T-helper 1 cell treated with Interleukin-12 subunit alpha and Interleukin-12 subunit beta and Interleukin-4 antibody, amounts not matched to agents 30 μg/mL and 1 μg/mL, for 36 hours (primary cell): ENCODE measurements at regions not wholly inside any gene's neighbourhood (a gene's known extent, or its start where the extent isn't known, plus 50 kb on each side); places are given as distances from the start of the nearest gene placed in this dataset.
"Not testable (repeated sequence)": the region's sequence is repeated elsewhere in the genome, so short reads cannot be mapped to it uniquely, and the experiment has no call there.

Experiments
- H3K27ac Mint-ChIP-seq: one replicate; pipeline ENCODE4 v1.8.0; 2021; ENCODE audit warnings: mild to moderate bottlenecking, mixed read lengths
- H3K27me3 Mint-ChIP-seq: one replicate; pipeline ENCODE4 v1.8.0; 2021; ENCODE audit warnings: low read depth, mixed read lengths
- H3K36me3 Mint-ChIP-seq: one replicate; pipeline ENCODE4 v1.8.0; 2021; ENCODE audit warnings: low read depth, mixed read lengths
- H3K4me1 Mint-ChIP-seq: one replicate; pipeline ENCODE4 v1.8.0; 2021; ENCODE audit warnings: low read depth, mixed read lengths
- H3K4me3 Mint-ChIP-seq: one replicate; pipeline ENCODE4 v1.8.0; 2021; ENCODE audit warnings: mild to moderate bottlenecking, moderate library complexity, mixed read lengths
- H3K9me3 Mint-ChIP-seq: one replicate; pipeline ENCODE4 v1.8.0; 2021; ENCODE audit warnings: mixed read lengths

DNA sequence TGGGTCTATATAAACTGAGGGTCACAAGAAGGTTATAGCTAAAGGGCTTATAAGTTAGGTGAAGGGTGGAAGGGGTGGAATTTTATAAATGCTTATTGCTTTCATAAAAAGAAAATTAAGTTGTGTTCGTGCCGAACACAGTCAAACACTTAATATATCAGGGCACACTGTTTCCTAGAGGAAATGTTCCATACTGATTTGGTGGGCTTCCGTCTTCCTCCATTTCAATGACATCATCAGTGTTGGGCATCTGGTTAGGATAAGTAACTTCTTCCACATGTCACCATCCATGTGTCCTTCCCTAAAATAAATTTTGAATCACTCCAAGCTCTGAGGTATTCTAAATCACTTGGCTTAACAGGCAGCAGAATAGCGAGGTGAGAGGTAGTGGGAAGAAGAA lies 466.4 kb downstream of the MED13L start:
- no peaks in the 10 kb centered on the region for H3K4me1 Mint-ChIP-seq
- no peak overlapping the region for H3K4me3 Mint-ChIP-seq
- no peak overlapping the region for H3K27ac Mint-ChIP-seq
- peaks cover 20% of the 10 kb centered on the region for H3K9me3 Mint-ChIP-seq
- no peaks in the 10 kb centered on the region for H3K27me3 Mint-ChIP-seq
- no peaks in the 10 kb centered on the region for H3K36me3 Mint-ChIP-seq

DNA sequence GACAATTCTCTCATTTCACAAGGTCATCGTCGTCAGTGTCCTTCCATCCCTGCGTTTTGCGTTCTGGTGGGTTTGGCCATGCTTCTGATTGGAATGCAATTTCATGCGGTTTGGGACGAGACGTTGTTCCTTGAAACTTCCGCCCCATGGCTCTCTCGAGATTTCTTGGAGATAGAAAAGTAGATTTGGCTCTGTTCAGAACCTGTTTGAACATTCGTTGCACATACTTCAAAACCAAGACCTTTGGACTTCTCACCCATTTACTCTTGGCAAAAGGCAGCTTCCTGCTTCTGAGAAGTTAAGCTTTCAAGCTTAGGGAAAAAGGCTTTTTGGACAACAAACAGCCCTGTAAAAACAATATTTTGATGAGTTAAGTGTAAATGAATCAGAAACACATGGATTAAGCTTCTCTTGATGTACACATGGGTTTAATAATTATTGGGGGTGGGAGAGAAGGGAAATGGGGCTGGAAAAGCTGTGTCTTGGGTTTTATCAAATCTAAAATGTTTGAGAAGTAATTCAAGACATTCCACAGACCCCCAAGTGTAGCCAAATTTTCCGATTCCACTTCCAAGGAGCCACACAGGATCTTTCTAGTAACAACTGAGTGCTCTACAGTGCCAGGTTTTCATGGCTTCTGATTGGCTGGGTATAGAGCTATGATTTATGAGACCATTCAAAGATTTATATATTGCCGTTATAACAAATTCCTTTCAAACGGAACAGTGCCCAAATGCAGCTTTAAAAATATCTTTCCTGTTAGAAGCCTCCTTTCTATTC lies 467.2 kb downstream of the MED13L start:
- Mint-ChIP-seq H3K27me3 (no peaks in the 10 kb centered on the region), H3K4me1 (no peaks in the 10 kb centered on the region), H3K4me3 (no peak overlapping the region), H3K27ac (no peak overlapping the region), H3K36me3 (no peaks in the 10 kb centered on the region), H3K9me3 (peaks cover 20% of the 10 kb centered on the region)

DNA sequence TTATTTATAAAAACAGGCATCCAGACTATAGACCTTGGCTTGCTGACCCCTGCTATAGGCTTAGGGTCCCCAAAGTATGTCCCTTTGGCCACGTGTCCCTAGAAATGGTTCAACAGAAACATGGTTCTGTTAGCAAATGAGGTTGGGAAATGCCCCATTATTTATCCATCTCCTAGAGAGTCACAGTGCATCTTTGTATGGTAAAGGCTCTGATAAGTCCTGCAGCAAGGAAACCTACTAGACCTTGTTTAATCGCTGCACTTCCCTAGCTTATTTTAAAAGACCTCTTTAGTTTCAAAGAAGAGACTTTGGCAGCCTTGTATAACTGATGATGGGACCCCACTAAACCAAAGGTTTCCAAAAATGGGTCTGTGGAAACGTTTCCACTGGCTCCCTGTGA lies 471.5 kb downstream of the MED13L start:
- Mint-ChIP-seq H3K4me1 (no peaks in the 10 kb centered on the region), H3K36me3 (no peaks in the 10 kb centered on the region), H3K9me3 (peaks cover 3% of the 10 kb centered on the region), H3K27me3 (no peaks in the 10 kb centered on the region), H3K4me3 (no peak overlapping the region), H3K27ac (no peak overlapping the region)

DNA sequence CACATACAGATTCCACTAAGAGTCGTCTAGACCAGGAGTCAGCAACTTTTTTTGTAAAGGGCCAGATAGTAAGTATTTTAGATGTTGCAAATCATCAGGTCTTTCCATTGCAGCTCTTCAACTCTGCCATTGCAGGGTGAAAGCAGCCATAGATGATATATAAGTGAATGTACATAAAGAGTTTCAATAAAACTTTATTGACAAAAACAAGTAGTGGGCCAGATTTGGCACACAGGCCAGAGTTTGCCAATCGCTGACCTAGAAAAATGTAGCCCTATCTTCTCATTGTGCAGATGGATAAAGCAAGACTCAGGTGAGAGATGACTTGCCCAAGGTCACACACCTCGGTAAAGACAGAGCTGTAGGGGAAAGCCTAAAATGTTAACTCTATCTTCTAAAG lies 474.7 kb downstream of the MED13L start:
- peaks cover 3% of the 10 kb centered on the region for H3K9me3 Mint-ChIP-seq
- H3K4me3 Mint-ChIP-seq, result no peak overlapping the region
- no peaks in the 10 kb centered on the region for H3K36me3 Mint-ChIP-seq
- no peak overlapping the region for H3K27ac Mint-ChIP-seq
- no peaks in the 10 kb centered on the region for H3K27me3 Mint-ChIP-seq
- no peaks in the 10 kb centered on the region for H3K4me1 Mint-ChIP-seq

DNA sequence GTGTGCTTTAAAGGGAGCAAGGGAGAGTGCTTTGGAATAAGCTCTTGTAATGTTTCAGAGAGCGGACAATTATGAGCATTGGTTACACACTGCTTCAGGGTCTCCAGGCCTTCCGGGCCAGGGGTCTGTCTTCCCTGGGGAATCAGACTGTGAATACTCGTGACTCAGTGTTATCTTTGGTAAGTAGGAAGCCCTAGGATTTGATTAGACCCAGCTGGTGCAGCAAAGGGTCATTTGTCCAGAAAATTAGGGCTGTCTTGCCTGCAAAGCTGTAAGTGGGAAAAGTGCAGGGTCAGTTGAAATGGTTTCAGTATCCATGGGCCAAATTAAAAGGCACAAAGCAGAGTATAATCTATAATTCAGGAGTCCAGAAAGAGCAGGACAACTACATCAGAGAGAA lies 475.6 kb downstream of the MED13L start:
- Mint-ChIP-seq H3K27ac (no peak overlapping the region), H3K36me3 (no peaks in the 10 kb centered on the region), H3K9me3 (peaks cover 3% of the 10 kb centered on the region), H3K4me3 (no peak overlapping the region), H3K27me3 (no peaks in the 10 kb centered on the region), H3K4me1 (no peaks in the 10 kb centered on the region)

DNA sequence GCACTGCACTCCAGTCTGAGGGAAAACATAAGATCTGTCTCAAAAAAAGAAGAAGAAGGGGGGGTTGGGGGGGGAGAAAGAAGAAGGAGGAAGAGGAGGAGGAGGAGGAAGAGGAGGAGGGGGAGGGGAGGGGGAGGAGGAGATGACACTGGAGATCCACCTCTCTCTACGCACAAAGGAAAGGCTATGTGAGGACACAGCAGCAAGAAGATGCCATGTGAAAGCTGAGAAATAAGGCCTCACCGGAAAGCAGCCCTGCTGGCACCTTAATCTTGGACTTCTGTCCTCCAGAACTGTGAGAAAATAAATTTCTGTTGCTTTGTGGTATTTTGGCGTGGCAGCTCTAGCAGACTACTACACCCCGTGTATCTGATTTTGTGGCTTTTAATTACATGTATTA lies 477.9 kb downstream of the MED13L start:
- peaks cover 3% of the 10 kb centered on the region for H3K9me3 Mint-ChIP-seq
- no peaks in the 10 kb centered on the region for H3K36me3 Mint-ChIP-seq
- no peaks in the 10 kb centered on the region for H3K4me1 Mint-ChIP-seq
- H3K4me3 Mint-ChIP-seq, result no peak overlapping the region
- no peaks in the 10 kb centered on the region for H3K27me3 Mint-ChIP-seq
- no peak overlapping the region for H3K27ac Mint-ChIP-seq

DNA sequence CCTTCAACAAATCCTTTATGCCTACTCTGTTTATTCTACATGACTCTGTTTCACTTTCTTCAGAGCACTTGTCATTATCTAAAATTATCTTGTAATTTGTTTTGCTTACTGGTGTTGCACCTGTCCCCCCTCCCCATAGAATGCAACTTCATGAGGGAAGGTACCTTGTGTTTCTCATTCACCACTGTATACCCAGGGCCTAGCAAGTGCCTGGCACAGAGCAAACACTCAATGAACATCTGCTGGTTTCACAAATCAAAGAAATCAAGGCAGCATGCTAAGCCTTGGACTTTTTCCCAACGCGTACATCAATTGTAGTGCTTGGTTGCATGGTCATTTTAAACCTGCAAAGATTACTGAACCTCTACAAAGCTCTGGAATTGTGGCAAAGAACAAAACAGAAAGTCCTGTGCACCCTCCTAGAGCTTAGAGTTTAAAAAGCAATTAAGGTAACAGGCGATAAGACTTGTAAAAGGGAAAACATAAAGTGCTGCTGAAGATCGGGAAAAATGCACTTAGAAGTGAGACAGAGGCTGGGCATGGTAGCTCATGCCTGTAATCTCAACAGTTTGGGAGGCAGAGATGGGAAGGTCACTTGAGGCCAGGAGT lies 479.1 kb downstream of the MED13L start:
- no peaks in the 10 kb centered on the region for H3K36me3 Mint-ChIP-seq
- H3K4me1 Mint-ChIP-seq, result no peaks in the 10 kb centered on the region

DNA sequence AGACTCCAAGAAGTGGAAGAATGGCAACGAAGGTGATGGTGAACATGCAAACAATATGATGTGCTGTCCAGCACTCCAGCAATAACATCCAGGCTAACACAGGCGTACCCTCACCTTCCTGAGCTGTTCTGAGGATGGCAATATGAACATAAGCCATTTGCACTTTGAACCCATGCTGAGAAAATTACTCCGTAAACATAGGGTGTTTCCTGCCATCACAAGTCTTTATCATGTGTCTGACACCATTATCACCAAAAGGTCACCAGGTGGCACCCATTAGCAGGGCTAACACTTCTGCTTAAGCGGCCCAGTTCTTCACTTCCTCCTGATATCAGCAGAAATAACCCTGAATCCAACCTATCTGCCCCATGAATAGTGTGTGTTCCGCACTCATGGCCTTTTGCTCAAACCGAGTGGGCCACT lies 482.8 kb downstream of the MED13L start:
- Mint-ChIP-seq H3K36me3 (no peaks in the 10 kb centered on the region), H3K9me3 (no peaks in the 10 kb centered on the region), H3K27ac (no peak overlapping the region), H3K27me3 (no peaks in the 10 kb centered on the region), H3K4me1 (no peaks in the 10 kb centered on the region), H3K4me3 (no peak overlapping the region)

More for the DNA sequence above, 479.1 kb downstream of the MED13L start:
- Mint-ChIP-seq H3K27ac (no peak overlapping the region), H3K9me3 (peaks cover 3% of the 10 kb centered on the region), H3K4me3 (no peak overlapping the region), H3K27me3 (no peaks in the 10 kb centered on the region)

DNA sequence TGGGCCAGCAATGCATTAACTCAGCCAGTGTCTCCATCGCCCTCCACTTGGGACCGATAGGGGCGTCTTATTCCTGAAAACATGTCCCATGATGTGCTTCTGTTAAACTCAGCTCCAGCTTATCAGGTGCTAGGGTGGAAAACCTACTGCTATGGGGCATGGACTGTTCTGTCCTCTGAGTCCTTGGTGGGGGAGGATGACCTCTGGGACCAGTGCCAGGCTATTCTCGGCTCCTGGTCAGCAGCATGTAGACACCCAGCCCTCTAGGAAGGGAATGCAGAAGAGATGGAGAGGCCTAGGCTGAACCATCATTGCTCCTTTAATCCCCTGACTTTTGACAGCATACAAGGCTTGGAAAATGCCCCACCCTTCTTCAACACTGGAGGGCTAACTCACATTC lies 486.2 kb downstream of the MED13L start:
- Mint-ChIP-seq H3K4me1 (no peaks in the 10 kb centered on the region), H3K9me3 (peaks cover 3% of the 10 kb centered on the region), H3K36me3 (no peaks in the 10 kb centered on the region), H3K27ac (no peak overlapping the region), H3K27me3 (no peaks in the 10 kb centered on the region), H3K4me3 (no peak overlapping the region)

DNA sequence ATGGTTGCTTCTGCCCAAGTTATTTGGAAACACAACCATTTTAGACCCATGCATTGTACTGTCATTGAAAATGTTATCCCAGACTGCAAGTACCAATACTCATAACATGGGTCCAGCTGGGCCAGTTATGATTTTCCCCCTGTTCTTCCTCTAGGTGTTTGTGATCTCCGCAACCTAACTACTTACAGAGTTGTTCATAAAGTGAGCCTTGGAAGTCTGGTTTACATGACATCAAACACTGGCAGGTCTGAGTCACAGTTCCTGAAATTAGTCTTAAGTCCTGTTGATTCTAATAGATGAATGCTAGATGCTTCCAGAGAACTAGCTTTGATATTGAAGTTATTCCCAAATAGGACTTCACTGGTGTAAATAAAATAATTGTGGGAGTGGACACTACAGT lies 487.0 kb downstream of the MED13L start:
- no peaks in the 10 kb centered on the region for H3K4me1 Mint-ChIP-seq
- no peaks in the 10 kb centered on the region for H3K27me3 Mint-ChIP-seq
- peaks cover 7% of the 10 kb centered on the region for H3K9me3 Mint-ChIP-seq
- no peak overlapping the region for H3K4me3 Mint-ChIP-seq
- no peak overlapping the region for H3K27ac Mint-ChIP-seq
- H3K36me3 Mint-ChIP-seq, result no peaks in the 10 kb centered on the region

DNA sequence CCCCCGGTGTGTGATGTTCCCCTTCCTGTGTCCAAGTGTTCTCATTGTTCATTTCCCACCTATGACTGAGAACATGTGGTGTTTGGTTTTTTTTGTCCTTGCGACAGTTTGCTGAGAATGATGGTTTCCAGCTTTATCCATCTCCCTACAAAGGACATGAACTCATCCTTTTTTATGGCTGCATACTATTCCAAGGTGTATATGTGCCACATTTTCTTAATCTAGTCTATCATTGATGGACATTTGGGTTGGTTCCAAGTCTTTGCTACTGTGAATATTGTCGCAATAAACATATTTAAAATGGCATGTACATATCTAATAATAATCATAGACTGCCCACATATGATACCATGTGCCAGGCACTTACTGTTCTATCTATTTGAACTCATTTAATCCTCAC lies 491.0 kb downstream of the MED13L start:
- not testable (repeated sequence) for H3K36me3 Mint-ChIP-seq, H3K27me3 Mint-ChIP-seq, H3K4me1 Mint-ChIP-seq, H3K27ac Mint-ChIP-seq, H3K9me3 Mint-ChIP-seq, H3K4me3 Mint-ChIP-seq

DNA sequence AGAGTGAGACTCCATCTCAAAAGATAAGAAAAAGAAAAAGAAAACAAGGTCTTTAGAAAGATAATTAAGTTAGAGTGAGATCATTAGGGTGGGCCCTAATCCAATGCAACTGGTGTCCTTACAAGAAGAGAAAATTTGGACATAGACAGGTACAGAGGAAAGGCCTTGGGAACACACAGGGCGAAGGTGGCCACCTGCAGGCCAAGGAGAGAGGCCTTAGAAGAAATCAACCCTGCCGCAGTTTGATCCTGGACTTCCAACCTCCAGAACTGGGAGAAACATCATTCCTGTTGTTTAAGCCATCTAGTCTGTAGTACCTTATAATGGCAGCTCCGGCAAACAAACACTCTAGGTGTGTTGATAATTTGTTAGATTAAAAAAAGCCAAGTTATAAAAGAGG lies 491.9 kb downstream of the MED13L start:
- H3K4me1 Mint-ChIP-seq, result no peaks in the 10 kb centered on the region
- H3K27ac Mint-ChIP-seq, result no peak overlapping the region
- no peak overlapping the region for H3K4me3 Mint-ChIP-seq
- peaks cover 7% of the 10 kb centered on the region for H3K9me3 Mint-ChIP-seq
- no peaks in the 10 kb centered on the region for H3K36me3 Mint-ChIP-seq
- no peaks in the 10 kb centered on the region for H3K27me3 Mint-ChIP-seq

DNA sequence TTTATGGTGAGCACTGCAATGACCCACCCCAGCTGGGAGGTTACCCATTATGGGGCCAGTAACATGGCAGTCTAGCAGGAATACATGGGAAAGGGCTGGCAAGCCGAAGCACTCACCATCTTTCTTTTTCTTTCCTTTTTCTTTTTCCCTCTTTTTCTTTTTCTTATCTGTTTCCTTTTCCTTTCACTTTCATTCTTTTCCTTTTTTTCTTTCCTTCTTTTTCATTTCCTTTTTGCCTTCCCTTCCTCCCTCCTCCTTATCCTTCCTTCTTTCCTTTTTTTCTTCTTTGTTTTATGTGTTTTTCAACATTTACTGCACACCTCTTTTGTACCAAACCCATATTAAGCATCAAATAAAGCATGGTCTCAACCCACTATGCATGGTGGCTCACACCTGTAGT lies 501.1 kb downstream of the MED13L start:
- Mint-ChIP-seq H3K9me3 (no peaks in the 10 kb centered on the region), H3K4me1 (no peaks in the 10 kb centered on the region), H3K4me3 (no peak overlapping the region)

DNA sequence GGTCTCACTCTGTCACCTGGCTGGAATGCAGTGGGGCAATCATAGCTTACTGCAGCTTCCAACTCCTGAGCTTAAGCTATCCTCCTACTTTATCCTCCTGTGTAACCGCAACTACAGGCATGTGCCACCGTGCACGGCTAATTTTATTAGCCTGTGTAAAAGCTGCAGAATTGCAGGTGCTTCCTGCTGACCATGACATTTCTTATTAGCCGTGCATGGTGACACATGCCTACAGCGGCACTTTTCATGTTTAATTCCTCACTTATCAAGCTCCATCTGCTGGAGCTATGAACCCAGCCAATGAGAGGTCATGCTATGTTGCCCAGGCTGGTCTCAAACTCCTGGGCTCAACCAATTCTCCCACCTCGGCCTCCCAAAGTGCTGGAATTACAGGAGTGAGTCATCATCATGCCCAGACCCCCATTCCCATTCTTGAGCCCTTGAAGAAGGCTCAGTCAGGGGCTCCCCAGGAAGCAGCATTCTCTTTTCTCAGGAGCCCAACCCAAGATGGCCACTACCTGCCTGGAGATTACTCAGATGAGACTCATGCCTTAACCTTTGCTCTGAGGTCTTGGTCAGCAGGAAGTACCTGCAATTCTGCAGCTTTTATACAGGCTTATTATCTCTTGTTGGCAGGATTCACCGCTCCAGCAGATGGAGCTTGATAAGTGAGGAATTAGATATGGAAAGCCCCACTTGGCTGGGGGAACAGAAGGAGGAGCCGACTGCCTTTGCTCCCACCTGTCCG lies 503.2 kb downstream of the MED13L start:
- Mint-ChIP-seq H3K36me3 (no peaks in the 10 kb centered on the region), H3K9me3 (no peaks in the 10 kb centered on the region), H3K4me3 (no peak overlapping the region), H3K27me3 (no peaks in the 10 kb centered on the region), H3K27ac (no peak overlapping the region), H3K4me1 (no peaks in the 10 kb centered on the region)

More for the DNA sequence above, 501.1 kb downstream of the MED13L start:
- no peaks in the 10 kb centered on the region for H3K36me3 Mint-ChIP-seq
- no peaks in the 10 kb centered on the region for H3K27me3 Mint-ChIP-seq
- H3K27ac Mint-ChIP-seq, result no peak overlapping the region

DNA sequence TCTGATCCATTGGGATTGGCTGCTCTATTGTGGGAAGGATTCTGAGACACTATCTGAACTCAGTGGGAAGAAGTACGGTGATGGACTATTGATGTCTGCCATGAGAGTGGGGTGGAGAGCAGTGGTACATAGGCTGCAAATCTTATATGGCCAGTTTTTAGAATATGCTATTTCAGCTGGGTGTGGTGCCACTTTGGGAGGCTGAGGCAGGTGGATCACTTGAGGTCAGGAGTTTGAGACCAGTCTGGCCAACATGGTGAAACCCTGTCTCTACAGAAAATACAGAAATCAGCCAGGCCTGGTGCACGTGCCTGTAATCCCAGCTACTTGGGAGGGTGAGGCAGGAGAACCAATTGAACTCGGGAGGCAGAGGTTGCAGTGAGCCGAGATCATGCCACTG lies 505.9 kb downstream of the MED13L start:
- Mint-ChIP-seq H3K27me3 (no peaks in the 10 kb centered on the region), H3K4me1 (no peaks in the 10 kb centered on the region), H3K4me3 (no peak overlapping the region), H3K27ac (no peak overlapping the region), H3K36me3 (no peaks in the 10 kb centered on the region), H3K9me3 (no peaks in the 10 kb centered on the region)
